Gastroesophageal sphincter (tissue), 4 donors: ENCODE measurements at regions not wholly inside any gene's neighbourhood (a gene's known extent, or its start where the extent isn't known, plus 50 kb on each side); places are given as distances from the start of the nearest gene placed in this dataset.

Experiments used
- ATAC-seq: fragments of 150-250 bp; one replicate; pipeline ENCODE4 v1.9.1; 2016; ENCODE audit warnings: mild to moderate bottlenecking, moderate library complexity
- H3K27ac ChIP-seq, 4 donors: fragments of 200-600 bp; sonication (generic) in 3 of 4; 1 replicate in 3 of 4; 2 replicates in 1 of 4; pipeline ENCODE4 v1.5.1; 2016 to 2019
- H3K27me3 ChIP-seq: fragments of 200-600 bp; sonication (generic); one replicate; pipeline ENCODE4 v1.5.1; 2019
- H3K36me3 ChIP-seq, 2 donors: fragments of 200-600 bp; sonication (generic); one replicate each; pipeline ENCODE4 v1.5.1; 2019; ENCODE audit warnings: control low read depth in 1 of 2
- H3K4me1 ChIP-seq, 3 donors: fragments of 200-600 bp; sonication (generic); 1 replicate in 2 of 3; 2 replicates in 1 of 3; pipeline ENCODE4 v1.5.1; 2016 to 2019; ENCODE audit warnings: control low read depth in 2 of 3
- H3K4me3 ChIP-seq, 2 donors: fragments of 200-600 bp; sonication (generic); one replicate each; pipeline ENCODE4 v1.5.1; 2019; ENCODE audit warnings: mild to moderate bottlenecking in 1 of 2, moderate library complexity in 1 of 2
- H3K9me3 ChIP-seq, 3 donors: fragments of 200-600 bp; sonication (generic); one replicate each; pipeline ENCODE4 v1.5.1; 2017 to 2019; ENCODE audit warnings: control low read depth in 2 of 3
- EP300 ChIP-seq: sonication (generic); formaldehyde crosslinking; IDR thresholded peaks from one replicate; pipeline ENCODE4 v1.6.1; 2017; ENCODE audit warnings: antibody characterized with exemption, mild to moderate bottlenecking
- POLR2A ChIP-seq, 2 donors: fragments of 450-650 bp; IDR thresholded peaks; one replicate each; pipeline ENCODE4 v1.6.1; 2017; ENCODE audit warnings: antibody characterized with exemption in 2 of 2, mild to moderate bottlenecking in 2 of 2, moderate library complexity in 1 of 2
- POLR2AphosphoS5 ChIP-seq: sonication (generic); formaldehyde crosslinking; IDR thresholded peaks from one replicate; pipeline ENCODE4 v1.6.1; 2017; ENCODE audit warnings: antibody characterized with exemption
- WGBS, 2 donors: methylation state at CpG; one replicate each; pipeline ENCODE4 v1.1.5; 2018; ENCODE audit warnings: low coverage in 1 of 2; 5-methylcytosine and 5-hydroxymethylcytosine counted together
- TF ChIP-seq, protein P1 (sequence below), 4 experiments: fragments of 200-600 bp in 2 of 4; fragments of 450-650 bp in 2 of 4; sonication (generic) in 1 of 4; IDR thresholded peaks; one replicate each; pipeline ENCODE4 v1.5.1; 2017 to 2019; ENCODE audit warnings: antibody characterized with exemption in 4 of 4, mild to moderate bottlenecking in 2 of 4, moderate library complexity in 2 of 4

DNA sequence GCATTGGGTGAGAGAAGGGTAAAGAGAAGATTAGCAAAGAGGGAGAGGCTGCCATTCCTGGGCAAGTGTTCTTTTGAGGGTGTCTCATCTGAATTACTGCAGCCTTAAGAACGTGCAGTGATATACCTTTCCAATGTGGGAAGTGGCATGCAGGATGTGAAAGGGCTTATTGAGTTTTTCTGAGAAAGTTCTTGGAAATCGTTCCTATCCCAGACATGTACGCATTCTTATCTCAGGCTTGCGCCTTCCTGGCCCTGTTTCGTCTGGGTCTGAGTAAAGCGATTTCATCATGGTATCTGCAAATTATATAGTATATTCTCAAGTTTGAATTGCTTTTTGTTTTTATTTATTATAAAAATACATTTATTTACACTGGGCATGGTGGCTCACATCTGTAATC, 699.8 kb downstream of the TRAM1L1 start:
- H3K4me1 ChIP-seq: no peaks in the 10 kb centered on the region
- WGBS, 2 donors: 84 to 88% methylated on average over 6 of the region's 6 CpGs
- no peaks in the 10 kb centered on the region for H3K9me3 ChIP-seq
- no peak for TF ChIP-seq EP300
- no peaks in the 10 kb centered on the region for H3K36me3 ChIP-seq
- no peak overlapping the region for H3K4me3 ChIP-seq
- H3K27me3 ChIP-seq: no peaks in the 10 kb centered on the region
- no peak overlapping the region for H3K27ac ChIP-seq
- ATAC-seq: no peak

DNA sequence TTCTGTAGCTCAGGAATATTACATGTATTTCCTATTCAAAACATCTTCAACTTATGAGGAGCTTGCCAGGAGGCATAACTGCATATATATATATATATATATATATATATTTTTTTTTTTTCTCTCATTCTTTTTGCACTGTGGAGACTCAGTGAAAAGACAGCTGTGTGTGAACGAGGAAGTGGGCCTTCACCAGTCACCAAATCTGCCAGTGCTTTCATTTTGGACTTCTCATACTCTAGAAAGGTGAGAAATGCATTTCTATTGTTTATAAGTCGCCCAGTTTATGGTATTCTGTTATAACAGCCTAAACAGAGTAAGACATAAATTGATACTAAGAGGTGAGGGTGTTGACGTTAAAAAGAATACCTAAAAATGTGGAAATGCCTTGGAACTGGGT, 710.6 kb downstream of the TRAM1L1 start:
- 63 to 100% methylated on average over 1 to 3 of the region's 3 CpGs for WGBS, 2 donors

DNA sequence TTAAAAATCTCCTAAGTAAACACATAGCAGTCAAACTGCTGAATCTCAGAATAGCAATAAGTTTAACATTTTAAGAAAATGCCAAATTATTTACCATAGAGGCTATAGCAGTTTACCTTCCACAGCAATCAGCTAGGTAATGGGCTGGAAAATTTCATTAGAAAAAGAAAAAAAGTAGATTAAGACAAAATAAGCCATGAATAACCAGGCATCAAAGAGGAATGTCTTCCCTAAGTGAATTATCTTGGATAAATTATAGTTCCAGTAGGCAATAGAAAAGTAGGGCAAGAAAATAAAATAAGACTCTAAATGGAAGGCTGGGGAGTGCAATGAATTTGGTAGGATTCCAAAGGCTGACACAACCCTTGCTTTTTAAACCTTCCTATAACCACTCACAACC, 722.8 kb downstream of the TRAM1L1 start:
- no peak for TF ChIP-seq POLR2AphosphoS5
- TF ChIP-seq, protein P1, sequence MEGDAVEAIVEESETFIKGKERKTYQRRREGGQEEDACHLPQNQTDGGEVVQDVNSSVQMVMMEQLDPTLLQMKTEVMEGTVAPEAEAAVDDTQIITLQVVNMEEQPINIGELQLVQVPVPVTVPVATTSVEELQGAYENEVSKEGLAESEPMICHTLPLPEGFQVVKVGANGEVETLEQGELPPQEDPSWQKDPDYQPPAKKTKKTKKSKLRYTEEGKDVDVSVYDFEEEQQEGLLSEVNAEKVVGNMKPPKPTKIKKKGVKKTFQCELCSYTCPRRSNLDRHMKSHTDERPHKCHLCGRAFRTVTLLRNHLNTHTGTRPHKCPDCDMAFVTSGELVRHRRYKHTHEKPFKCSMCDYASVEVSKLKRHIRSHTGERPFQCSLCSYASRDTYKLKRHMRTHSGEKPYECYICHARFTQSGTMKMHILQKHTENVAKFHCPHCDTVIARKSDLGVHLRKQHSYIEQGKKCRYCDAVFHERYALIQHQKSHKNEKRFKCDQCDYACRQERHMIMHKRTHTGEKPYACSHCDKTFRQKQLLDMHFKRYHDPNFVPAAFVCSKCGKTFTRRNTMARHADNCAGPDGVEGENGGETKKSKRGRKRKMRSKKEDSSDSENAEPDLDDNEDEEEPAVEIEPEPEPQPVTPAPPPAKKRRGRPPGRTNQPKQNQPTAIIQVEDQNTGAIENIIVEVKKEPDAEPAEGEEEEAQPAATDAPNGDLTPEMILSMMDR (IDR thresholded peaks at IDR 0.05): no peak
- no peak for TF ChIP-seq POLR2A (IDR thresholded peaks at IDR 0.05)
- no peak for TF ChIP-seq EP300

More for the DNA sequence above, 710.6 kb downstream of the TRAM1L1 start:
- H3K9me3 ChIP-seq: no peaks in the 10 kb centered on the region
- no peaks in the 10 kb centered on the region for H3K4me1 ChIP-seq
- H3K27ac ChIP-seq: no peak overlapping the region
- H3K36me3 ChIP-seq: no peaks in the 10 kb centered on the region
- no peak for ATAC-seq
- no peak for TF ChIP-seq POLR2AphosphoS5
- TF ChIP-seq, protein P1 (IDR thresholded peaks at IDR 0.05): no peak
- no peak for TF ChIP-seq EP300
- TF ChIP-seq POLR2A (IDR thresholded peaks at IDR 0.05): no peak
- no peak overlapping the region for H3K4me3 ChIP-seq
- no peaks in the 10 kb centered on the region for H3K27me3 ChIP-seq

DNA sequence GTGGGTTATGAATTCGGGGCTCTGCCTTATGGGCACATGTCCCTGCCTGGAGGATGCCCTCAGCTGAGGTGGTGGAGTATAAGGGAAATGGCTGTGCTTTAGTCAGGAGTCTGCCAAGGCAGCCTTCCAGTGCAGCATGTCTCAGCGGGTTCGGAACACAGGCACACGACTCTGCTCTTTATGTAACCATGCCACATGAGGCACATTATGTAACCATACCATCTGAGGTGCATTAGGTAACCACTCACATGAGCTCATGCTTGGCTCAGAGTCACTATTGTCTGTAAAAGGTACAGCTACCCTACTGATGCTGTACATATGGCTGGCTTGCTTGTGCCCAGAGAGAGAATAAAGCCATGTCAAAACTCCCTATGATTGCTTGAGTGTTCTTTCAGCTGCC, 723.6 kb downstream of the TRAM1L1 start:
- Histone ChIP-seq H3K36me3 (no peaks in the 10 kb centered on the region), H3K27me3 (no peaks in the 10 kb centered on the region), H3K27ac (no peak overlapping the region), H3K4me3 (no peak overlapping the region), H3K9me3 (no peaks in the 10 kb centered on the region), H3K4me1 (no peaks in the 10 kb centered on the region)
- ATAC-seq: no peak
- TF ChIP-seq, protein P1 (IDR thresholded peaks at IDR 0.05): no peak
- TF ChIP-seq POLR2AphosphoS5 (no peak), POLR2A (IDR thresholded peaks at IDR 0.05) (no peak), EP300 (no peak)
- 75 to 79% methylated on average over 2 to 4 of the region's 4 CpGs for WGBS, 2 donors

More for the DNA sequence above, 722.8 kb downstream of the TRAM1L1 start:
- Histone ChIP-seq H3K27ac (no peak overlapping the region), H3K9me3 (no peaks in the 10 kb centered on the region), H3K36me3 (no peaks in the 10 kb centered on the region), H3K4me1 (no peaks in the 10 kb centered on the region), H3K4me3 (no peak overlapping the region), H3K27me3 (no peaks in the 10 kb centered on the region)
- no peak for ATAC-seq

DNA sequence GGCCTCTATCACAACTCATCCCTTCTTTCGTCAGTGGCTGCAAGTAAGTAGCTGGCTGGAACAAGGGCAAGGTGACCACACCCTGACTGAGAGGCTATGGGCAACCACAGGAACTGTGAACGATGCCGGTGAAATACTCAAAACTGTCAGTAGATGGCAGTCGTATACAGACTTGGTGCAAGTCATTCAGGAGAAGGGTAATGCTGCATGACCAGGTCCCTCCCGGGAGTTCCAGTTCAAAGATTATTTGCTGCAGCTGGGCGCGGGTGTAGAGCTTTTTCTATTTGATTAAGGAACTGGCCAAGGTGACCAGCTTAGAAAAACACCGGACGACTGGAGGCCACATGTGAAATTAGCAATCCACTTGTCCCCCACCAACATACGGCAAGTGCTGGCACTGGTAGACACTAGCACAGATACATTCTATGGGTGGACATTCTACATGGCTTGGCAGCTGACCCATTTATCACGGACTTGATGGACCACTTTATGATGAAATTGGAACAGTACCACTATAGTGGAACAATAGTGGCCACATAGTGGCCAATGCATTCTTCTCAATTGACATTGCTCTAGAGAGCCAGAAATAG, 726.6 kb downstream of the TRAM1L1 start:
- ATAC-seq: peak; percentile 29
- TF ChIP-seq EP300 (no peak), POLR2A (IDR thresholded peaks at IDR 0.05) (no peak), POLR2AphosphoS5 (no peak)
- TF ChIP-seq, protein P1 (IDR thresholded peaks at IDR 0.05): peak; percentile 18 to 76 (median 40)
- no peak overlapping the region for H3K4me3 ChIP-seq
- WGBS, 2 donors: 27 to 49% methylated on average over 4 to 11 of the region's 11 CpGs
- H3K27me3 ChIP-seq: no peaks in the 10 kb centered on the region
- no peaks in the 10 kb centered on the region for H3K36me3 ChIP-seq
- no peak overlapping the region for H3K27ac ChIP-seq
- no peaks in the 10 kb centered on the region for H3K9me3 ChIP-seq
- no peaks in the 10 kb centered on the region for H3K4me1 ChIP-seq
